ENCODE measurements at regions not wholly inside any gene's neighbourhood (a gene's known extent, or its start where the extent isn't known, plus 50 kb on each side); places are given as distances from the start of the nearest gene placed in this dataset.

GRCh38 chr3:110562621-110563020 is 509.0 kb upstream of the NECTIN3 start:
- CTCF ChIA-PET = no interaction called here
- DNase-seq (ENCODE audit: low spot score) = no peak
- H3K27ac Mint-ChIP-seq = no peak overlapping the region

GRCh38 chr3:110564674-110565073 is 506.9 kb upstream of the NECTIN3 start:
- Mint-ChIP-seq H3K4me3 (no peak overlapping the region), H3K4me1 (peaks cover 16% of the 10 kb centered on the region), H3K36me3 (peaks cover 26% of the 10 kb centered on the region), H3K9me3 (peaks cover 50% of the 10 kb centered on the region), H3K27me3 (ENCODE audit: low read depth) (no peaks in the 10 kb centered on the region; the same call in 1 of the 2 replicates), H3K27ac (no peak overlapping the region)
- ChIA-PET POLR2A (no interaction called here), CTCF (no interaction called here)
- no peak for DNase-seq (ENCODE audit: low spot score)
- TF ChIP-seq USF1 (CRISPR knock-in tag; IDR thresholded peaks at IDR 0.05) = no peak
- no peak for TF ChIP-seq TP53 (CRISPR knock-in tag; IDR thresholded peaks at IDR 0.05)
- no peak for TF ChIP-seq TEAD1 (CRISPR knock-in tag; IDR thresholded peaks at IDR 0.05)
- no peak for TF ChIP-seq IRF2 (CRISPR knock-in tag; IDR thresholded peaks at IDR 0.05; ENCODE audit: borderline replicate concordance, low read depth)
- TF ChIP-seq ATF1 (CRISPR knock-in tag; IDR thresholded peaks at IDR 0.05) = no peak
- no peak for TF ChIP-seq E2F1 (CRISPR knock-in tag; IDR thresholded peaks at IDR 0.05)
- TF ChIP-seq GTF2I (CRISPR knock-in tag; conservative IDR thresholded peaks at IDR 0.05) = no peak
- no peak for TF ChIP-seq CREB1 (CRISPR knock-in tag; IDR thresholded peaks at IDR 0.05)
- no peak for TF ChIP-seq ZNF281 (CRISPR knock-in tag; IDR thresholded peaks at IDR 0.05)
- TF ChIP-seq TEAD4 (CRISPR knock-in tag; IDR thresholded peaks at IDR 0.05) = no peak
- no peak for TF ChIP-seq CTCF (IDR thresholded peaks at IDR 0.05)
- no peak for ATAC-seq

More at GRCh38 chr3:110562621-110563020, 509.0 kb upstream of the NECTIN3 start:
- no peak for ATAC-seq
- Mint-ChIP-seq H3K36me3 (peaks cover 26% of the 10 kb centered on the region), H3K27me3 (ENCODE audit: low read depth) (no peaks in the 10 kb centered on the region; the same call in 1 of the 2 replicates), H3K9me3 (peaks cover 61% of the 10 kb centered on the region), H3K4me1 (peaks cover 11% of the 10 kb centered on the region), H3K4me3 (no peak overlapping the region)
- TF ChIP-seq SMAD4 (CRISPR knock-in tag; IDR thresholded peaks at IDR 0.05) = no peak
- TF ChIP-seq MLX (CRISPR knock-in tag; IDR thresholded peaks at IDR 0.05) = no peak
- TF ChIP-seq TCF7 (CRISPR knock-in tag; IDR thresholded peaks at IDR 0.05; ENCODE audit: low read depth) = no peak
- TF ChIP-seq NFYB (CRISPR knock-in tag; conservative IDR thresholded peaks at IDR 0.05; ENCODE audit: low read depth) = no peak
- TF ChIP-seq ESRRA (CRISPR knock-in tag; IDR thresholded peaks at IDR 0.05; ENCODE audit: borderline replicate concordance) = no peak
- TF ChIP-seq IRF2 (CRISPR knock-in tag; IDR thresholded peaks at IDR 0.05; ENCODE audit: borderline replicate concordance, low read depth) = no peak
- TF ChIP-seq MXD4 (CRISPR knock-in tag; IDR thresholded peaks at IDR 0.05; ENCODE audit: borderline replicate concordance) = no peak
- TF ChIP-seq ZNF423 (CRISPR knock-in tag; IDR thresholded peaks at IDR 0.05) = no peak
- TF ChIP-seq NR3C1 (CRISPR knock-in tag; conservative IDR thresholded peaks at IDR 0.05; ENCODE audit: low read depth) = no peak
- no peak for TF ChIP-seq ZMAT4 (CRISPR knock-in tag; IDR thresholded peaks at IDR 0.05)
- TF ChIP-seq ARID4B (CRISPR knock-in tag; IDR thresholded peaks at IDR 0.05; ENCODE audit: borderline replicate concordance) = no peak
- no peak for TF ChIP-seq GABPB1 (CRISPR knock-in tag; IDR thresholded peaks at IDR 0.05)
- no peak for TF ChIP-seq ZNF671 (CRISPR knock-in tag; IDR thresholded peaks at IDR 0.05)
- POLR2A ChIA-PET = no interaction called here

All from WTC11 (cell line).